HG03354 (cell line): ENCODE measurements at regions not wholly inside any gene's neighbourhood (a gene's known extent, or its start where the extent isn't known, plus 50 kb on each side); places are given as distances from the start of the nearest gene placed in this dataset.

ENCODE experiments used
- ATAC-seq: cut with Tn5 transposase; IDR thresholded peaks from one replicate; pipeline ENCODE4 v1.9.1; 2021; ENCODE audit warnings: mild to moderate bottlenecking; ENCODE audit not compliant: unreplicated experiment, poor library complexity, severe bottlenecking

DNA sequence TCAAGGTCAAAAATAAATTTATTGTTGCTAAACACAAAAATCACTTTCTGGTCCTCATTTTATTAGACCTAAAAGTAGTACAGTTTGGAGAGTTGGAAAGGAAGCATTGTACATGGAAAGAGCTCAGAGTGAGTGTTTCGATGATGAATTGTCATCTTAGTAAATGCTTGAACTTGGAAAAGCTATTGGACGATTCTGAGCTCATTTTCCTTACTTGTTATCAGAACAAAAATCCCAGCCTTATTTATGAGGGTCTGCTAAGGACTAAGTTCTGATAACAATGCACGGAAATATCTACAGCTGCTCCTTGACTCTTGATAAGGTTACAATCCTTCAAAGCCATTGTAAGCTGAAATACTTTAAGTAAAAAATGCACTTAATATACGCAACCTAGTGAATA, 710.0 kb upstream of the PTBP2 start:
- no peak for ATAC-seq

DNA sequence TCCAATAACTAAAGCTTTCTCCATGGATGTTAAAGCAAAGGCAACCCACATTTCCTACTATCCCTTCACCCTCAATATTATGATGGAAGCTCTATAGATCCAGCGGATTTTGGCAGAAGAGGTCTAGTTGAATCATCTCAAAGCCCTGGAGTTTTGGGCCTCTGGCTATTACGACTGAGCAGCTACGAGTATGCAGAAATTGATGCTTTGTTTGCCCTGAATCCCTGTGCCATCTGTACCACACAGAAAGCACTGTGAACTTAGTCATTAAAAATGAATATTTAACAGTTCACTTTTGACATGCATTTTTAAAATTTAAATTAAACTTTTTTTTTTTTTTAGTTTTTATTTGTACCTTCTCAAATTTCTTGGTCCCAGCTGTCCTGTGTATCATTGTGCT, 705.4 kb upstream of the PTBP2 start:
- ATAC-seq, result no peak

DNA sequence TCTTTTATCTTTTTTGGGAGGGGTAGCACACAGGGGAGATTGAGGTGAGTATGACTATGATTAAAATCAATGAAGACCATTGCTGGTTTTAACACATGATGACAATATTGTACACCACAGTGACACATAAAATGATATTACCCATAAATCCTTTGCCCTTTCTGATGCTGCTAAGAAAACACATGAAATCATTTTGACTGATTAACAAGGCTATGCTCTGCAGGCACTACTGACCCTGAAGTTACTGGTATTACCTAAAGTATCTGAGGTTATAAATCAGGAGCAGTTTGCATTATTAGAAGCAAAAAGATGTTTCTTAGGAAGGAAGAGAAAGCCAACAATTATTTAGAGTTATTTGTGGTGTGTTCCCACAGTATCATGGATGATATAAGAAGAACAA, 701.2 kb upstream of the PTBP2 start:
- no peak for ATAC-seq

DNA sequence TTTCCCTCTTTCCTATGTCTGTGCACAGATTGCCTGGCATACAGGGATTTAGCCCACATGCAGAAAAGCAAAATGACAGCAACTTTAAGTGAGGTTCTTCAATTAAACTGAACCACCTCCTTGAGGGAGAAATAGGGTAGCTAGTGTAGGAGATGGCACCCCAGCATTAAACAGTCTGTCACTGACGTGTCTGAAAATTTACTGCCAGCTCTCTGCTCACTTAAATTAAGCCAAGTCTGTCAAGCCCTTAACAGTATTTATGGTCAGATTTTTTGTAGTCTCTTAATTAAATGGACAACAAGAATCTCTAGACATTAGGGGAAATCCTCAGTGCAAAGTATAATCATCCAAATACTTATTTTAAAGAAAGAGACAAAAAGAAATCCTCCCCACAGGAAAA, 696.5 kb upstream of the PTBP2 start:
- no peak for ATAC-seq

DNA sequence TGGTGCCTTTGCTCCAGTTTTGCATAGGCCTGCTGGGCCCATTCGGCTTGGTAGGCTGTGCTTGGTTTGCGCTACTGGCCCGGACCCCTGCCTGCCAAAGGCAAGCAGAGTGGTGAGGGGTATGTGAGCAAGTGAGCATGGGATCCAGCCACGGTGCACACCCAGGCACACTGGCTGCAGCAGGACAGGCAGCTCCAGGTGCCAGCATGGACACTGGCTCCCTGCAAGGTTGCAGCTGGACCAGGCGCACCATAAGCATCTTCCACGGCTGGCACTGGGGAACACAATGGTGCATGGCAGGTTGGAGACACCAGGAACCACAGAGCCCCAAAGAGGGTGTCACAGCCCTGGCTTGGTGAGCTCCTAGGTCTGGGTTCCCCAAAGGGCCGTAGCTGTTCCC, 693.5 kb upstream of the PTBP2 start:
- ATAC-seq, result no peak

DNA sequence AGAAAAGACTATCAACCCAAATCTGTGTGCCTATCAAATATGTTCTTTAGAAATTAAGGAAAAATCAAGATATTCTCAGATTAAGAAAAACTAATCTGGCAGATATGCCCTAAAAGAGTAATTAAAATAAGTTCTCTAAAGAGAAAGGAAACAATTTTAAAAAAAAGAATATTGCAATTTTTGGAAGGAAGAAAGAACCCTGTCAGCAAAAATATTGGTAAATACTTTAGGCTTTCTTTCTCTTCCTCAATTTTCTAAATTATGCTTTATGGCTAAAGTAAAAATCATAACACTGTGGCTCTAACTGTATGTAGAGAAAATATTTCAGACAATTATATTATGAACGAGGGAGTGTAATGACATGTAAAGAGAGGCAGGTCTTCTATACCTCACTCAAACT, 691.3 kb upstream of the PTBP2 start:
- ATAC-seq, result no peak

DNA sequence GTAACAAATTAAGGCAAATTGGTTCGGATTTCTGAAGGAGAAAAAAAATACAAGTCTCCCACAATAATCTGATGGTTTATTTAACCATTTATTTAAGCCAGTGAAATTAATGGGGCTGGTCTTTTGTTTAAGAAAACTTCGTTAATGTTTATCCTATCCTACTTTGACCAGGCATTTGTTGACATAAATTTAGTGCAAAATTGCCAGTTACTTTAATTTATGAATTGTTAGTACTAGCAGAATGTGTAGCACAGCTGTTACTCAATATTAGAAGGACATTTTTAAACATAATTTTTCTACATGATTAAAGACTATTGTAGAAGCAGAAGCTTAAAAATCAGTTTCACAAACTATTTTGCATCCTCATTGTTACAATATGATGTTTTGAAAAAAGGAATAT, 687.6 kb upstream of the PTBP2 start:
- no peak for ATAC-seq

DNA sequence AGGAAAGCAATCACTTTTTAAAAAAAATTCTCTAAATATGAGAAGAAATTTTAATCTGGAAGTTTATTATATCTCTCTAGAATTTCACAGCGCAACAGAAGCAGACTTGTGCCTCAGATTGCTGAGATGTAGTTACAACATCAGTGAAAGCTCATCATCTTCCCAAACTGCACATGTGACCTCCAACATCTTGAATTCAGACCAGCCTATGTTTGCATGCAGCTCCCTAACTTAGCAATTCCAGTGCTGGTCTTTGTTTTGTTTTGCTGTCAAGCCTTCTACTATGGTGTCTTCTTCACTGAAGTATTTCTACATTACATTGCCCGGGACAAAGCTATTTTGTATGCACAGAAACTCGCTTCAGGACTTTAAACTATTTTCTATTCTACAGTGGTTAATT, 684.8 kb upstream of the PTBP2 start:
- no peak for ATAC-seq

DNA sequence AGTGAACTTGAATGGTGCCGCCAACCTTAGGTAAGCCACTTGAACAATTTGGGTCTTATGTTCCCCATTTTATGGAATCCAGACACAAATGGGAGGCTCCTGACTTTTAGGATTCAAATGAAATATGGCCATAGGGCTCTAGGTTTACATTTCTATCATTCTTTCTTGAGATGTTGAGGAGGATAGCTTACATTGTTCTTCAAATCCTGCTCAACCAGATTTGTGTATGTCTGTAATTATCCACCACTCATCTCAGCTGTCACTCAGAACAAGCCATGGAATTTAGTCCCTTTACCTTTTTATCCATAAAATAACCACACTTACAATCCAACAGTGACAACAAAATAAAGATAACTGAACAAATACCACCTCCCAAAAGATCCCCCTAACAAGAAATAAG, 682.9 kb upstream of the PTBP2 start:
- no peak for ATAC-seq

DNA sequence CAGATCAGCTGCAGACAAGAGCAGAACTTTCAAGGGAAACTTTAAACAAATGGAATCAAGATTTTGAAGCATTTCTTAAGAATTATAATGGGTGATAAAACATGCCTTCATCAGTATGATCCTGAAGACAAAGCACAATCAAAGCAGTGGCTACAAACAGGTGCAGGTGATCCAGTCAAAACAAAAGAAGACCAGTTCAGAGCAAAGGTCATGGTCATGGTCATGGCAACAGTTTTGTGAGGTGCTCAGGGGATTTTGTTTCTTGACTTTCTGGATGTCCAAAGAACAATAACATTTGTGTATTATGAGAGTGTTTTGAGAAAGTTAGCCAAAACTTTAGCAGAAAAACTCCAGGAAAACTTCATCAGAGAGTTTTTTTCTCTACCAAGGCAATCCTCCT, 681.7 kb upstream of the PTBP2 start:
- no peak for ATAC-seq

DNA sequence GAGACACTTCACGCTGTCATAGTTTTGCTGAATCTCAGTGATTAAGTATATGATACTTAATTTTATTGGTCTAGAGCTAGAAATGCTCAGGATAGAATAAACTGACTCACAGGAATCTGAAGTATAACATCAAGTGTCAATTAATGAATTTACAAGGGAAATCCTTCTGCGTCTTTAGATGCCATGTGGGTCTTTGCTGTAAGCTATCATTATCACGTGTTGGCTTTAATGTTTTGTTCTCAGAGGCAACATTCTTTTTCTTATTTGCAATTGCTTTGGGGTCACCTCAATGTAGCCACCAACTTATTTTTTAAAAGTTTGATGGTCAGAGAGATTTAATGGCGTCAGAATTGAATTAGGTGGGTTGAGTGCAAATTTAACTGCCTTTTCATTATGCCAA, 680.1 kb upstream of the PTBP2 start:
- ATAC-seq, result no peak

DNA sequence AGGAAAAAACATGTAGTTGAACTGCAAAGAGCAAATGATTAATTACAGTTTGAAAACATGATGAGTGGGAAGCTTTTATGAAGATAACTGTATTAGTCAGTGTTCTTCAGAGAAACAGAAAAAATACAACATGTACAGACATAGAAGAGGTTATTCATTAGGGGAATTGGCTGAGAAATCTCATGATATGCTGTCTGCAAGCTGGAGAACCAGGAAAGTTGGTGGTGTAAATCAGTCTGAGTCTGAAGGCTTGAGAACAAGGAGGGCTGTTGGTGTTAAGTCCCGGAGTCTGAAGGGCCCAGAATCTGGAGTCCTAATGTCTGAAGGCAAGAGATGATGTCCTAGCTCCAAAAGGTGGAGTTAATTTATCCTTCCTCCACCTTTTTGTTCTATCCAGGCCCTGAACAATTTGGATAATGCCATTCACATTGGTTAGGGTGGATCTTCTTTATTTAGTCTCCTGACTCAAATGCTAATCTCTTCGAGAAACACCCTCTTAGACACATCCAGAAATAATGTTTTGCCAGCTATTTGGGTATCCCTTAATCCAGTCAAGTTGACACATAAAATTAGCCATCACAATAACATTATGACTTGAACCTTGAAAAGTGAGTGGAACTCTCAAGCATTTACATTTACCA, 672.9 kb upstream of the PTBP2 start:
- ATAC-seq, result no peak

DNA sequence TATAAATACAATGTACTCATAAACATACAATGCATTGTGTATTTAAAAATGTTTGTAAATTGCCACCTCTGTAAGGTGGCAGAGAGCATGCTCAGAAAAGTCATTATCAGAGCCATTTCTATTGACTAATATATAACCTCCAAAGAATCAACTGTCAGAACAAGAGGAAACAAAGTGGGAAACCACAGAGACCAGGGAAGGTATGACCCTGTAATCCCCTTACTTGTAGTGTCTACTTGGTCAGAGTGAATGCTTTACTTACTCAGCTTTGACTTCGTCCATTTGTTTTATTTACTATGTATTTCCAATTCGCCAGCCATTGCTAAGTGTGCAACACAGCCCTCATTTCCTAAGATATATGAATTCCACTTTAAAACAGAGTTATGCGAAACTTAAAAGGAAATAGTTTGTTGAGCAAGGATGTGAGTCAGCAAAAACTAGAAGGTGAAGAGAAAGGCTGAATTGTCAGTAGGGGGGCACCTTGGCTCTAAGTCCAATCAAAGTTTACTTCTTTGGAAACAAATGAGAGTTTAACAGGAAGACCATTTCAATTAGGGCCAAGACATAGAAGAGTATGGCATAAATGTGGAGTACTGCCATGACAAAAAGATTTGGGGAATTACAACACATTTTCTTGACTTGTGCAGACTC, 671.7 kb upstream of the PTBP2 start:
- ATAC-seq, result no peak

DNA sequence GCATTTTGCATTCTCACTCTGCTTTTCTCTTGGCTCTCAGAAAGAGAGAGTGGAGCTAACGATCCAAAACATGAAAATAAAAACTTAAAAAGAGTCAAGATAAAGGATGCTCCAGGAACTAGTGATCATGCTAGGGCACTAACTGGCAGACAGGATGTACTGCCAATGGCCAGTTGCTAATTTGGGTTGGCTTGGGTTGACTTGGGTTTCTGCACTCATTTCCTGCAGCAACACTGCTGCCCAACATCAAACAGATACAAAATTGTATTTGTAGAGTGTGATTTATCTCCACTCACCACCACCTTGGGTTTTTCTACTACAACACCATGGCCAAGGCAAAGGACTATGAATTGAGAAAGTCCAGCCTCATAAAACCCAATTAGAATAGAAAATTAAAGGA, 662.3 kb upstream of the PTBP2 start:
- ATAC-seq, result no peak

DNA sequence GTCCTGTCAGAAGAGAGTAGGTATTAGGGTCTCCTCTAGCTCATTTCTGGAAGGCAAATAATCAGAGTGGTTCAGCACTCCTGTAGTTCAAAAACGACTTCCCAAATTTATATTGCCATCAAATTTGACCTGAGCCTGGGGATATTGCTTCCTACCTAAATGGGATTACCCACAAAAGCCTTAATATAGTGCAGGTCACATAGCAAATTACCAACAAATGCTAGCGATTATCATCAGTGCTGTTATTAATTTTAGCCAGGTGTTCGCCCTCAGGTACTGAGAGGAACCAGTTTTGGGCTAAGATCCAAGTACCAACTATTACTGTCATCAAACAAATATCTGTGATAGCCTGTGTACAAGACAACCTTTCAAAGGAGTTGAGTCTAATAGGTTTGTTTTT, 661.8 kb upstream of the PTBP2 start:
- ATAC-seq, result no peak

DNA sequence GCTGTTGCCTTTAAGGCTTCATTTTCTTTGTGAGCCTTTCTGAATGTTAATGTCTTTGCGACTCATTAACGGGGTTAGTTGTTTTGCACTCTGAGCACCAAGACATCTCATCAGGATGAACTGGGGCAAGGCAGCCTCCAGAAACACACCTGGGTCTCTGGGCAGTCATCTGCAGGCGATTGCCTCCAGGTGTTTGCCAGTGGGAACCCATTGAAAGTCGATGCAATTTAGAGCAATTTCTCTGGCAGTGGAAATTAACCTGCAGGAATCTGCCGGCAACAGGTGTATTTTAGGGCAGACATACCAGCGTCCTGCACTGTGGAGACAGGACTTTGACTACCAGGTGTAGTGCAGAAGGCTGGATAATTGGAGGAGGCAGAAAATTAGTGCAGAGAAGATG, 661.0 kb upstream of the PTBP2 start:
- no peak for ATAC-seq

DNA sequence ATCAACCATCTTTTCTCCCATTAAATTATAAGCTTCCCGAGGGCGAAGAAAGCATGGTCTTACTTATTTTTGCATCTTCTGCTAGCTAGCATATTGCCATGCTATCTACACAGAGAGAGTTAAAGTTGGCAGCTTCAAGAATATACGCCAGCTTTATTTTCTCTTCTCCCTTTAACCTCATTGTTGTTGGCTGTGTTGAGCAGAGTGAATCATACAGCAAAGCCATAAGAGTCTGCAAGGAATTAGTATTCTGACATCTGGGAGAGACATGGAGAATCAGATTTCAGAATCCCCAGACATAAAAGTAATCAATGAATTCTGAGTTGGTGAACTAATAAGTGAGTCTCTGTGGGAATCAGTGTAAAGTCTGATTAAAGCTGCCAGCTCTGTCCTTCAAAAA, 649.6 kb upstream of the PTBP2 start:
- ATAC-seq, result no peak

DNA sequence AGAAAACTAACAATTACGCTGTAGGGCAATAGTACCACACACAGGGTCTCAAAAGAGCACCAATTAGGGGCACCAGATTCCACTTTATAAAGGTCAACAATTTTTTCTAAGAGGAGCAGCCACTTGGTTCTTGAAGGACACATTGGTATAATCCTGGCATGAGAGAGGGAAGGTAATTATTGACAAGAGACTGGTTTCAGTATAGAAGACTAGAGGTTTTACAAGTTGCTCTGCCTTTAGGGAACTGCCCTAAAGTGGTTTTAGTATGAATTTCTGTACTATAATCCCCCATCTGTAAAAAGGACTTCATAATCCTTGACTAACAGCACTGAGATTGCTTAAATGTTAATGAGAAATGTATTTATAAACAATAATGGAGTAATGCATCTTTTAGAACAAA, 648.5 kb upstream of the PTBP2 start:
- ATAC-seq, result peak; percentile 84

DNA sequence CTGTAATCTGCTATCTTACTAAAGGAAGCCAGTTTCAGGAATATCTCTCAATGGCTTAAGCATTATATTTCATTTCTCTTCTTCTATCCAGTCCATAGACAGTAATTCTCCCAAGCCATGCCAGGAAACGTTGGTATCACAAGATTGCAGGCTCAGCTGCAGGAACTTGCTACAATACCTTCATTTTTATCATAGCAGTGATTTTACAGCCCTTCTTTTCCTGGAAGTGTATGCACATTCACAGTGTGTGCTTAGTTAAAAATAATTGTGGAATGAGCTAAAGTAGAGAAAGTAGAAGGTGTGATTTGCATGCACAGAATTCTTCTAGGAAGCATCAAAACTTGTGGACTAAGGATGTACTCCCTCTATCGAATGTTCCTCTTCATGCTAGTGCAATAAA, 647.2 kb upstream of the PTBP2 start:
- no peak for ATAC-seq

DNA sequence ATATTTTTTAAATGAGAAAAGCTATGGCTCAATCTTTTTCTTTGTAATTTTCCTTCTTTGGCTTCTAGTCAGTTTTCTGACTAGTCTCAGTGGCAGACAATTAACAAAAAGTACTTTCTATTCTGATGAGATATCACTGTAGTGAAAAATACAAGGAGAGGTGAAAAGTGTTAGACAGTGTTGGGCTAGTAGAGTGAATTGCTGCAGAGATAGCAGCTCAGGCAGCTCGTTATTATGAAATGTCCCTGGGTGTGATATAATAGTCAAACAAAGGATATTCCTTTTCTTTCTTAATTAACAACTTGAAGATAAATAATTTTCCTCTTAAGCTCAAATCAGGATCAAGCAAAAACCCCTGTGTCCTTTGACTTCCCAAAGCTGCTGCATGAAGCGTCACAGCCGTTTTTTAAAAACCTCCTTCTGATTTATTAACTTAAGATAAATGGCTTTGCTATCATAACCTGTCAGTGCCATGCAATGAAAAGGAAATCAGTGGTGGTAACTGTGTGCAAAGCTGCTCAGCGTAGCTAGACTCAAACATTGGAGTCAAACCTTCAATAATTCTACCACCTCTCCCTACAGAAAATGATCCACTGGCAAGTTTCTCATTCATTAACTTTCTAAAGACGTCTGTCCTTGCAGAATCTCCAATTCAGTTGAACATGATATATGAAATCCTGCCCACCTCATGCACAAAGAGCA, 646.6 kb upstream of the PTBP2 start:
- no peak for ATAC-seq

DNA sequence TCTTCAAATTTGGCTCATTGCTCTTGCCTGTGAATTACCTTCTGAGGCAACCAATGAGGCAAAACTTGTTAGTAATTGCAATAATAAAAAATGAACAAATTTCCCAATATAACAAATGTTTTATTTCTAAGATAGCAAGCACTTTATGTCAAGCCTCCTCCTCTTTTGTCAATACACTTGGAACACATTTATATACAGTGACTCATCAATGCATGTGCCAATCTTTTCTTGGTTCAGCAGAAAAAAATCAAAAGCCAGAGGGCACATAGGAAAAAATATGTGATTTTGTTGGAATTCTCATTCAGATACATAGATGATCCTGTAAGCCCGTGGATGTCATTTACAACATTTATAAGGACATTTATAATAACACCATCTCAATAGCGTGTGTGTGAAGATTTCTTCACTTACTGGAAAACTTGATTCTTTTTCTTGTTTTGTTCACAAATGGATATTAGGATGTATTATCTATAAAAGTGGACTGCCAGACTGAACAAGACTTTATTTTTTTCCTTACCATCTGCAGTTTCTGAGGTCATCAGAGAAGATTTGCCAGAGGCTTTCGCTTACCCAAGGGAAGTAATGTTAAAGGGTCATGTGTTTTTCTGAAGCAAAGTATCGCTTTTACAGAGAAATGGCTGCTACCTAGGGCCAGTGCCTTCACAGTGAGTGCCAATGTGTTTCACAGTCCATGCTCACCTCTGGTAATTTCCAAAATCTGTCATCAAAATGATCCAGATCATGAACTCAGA, 645.7 kb upstream of the PTBP2 start:
- ATAC-seq, result no peak
